SK-N-SH (cell line): ENCODE measurements at regions not wholly inside any gene's neighbourhood (a gene's known extent, or its start where the extent isn't known, plus 50 kb on each side); places are given as distances from the start of the nearest gene placed in this dataset.

Source experiments
- EZH2phosphoT487 ChIP-seq: fragments of 200-600 bp; sonication (generic); IDR thresholded peaks from 2 replicates; pipeline ENCODE4 v1.6.1; 2017; ENCODE audit warnings: low read depth, mixed run types, mild to moderate bottlenecking, antibody characterized with exemption, moderate library complexity, borderline replicate concordance
- FOSL2 ChIP-seq: IDR thresholded peaks from 2 replicates; pipeline ENCODE4 v1.4.0; 2012; ENCODE audit warnings: low read depth, mild to moderate bottlenecking, moderate library complexity, borderline replicate concordance
- JUND ChIP-seq: IDR thresholded peaks from 2 replicates; pipeline ENCODE4 v1.4.0; 2012
- MEF2A ChIP-seq: IDR thresholded peaks from 2 replicates; pipeline ENCODE4 v1.4.0; 2012; ENCODE audit warnings: low read depth, borderline replicate concordance
- POLR2AphosphoS5 ChIP-seq: IDR thresholded peaks from 2 replicates; pipeline ENCODE4 v1.6.1; 2012; ENCODE audit warnings: low read depth, low read length
- RAD21 ChIP-seq: IDR thresholded peaks from 2 replicates; pipeline ENCODE4 v1.6.1; 2012; ENCODE audit warnings: mild to moderate bottlenecking, low read length
- REST ChIP-seq: IDR thresholded peaks from 2 replicates; pipeline ENCODE4 v1.6.1; 2012; ENCODE audit warnings: mild to moderate bottlenecking, low read depth, low read length, moderate library complexity
- ZBTB33 ChIP-seq: IDR thresholded peaks from 2 replicates; pipeline ENCODE4 v1.4.0; 2012; ENCODE audit warnings: low read depth, borderline replicate concordance
- TF ChIP-seq, protein P1 (sequence below): fragments of 200-600 bp; sonication (generic); IDR thresholded peaks from 2 replicates; pipeline ENCODE4 v1.6.1; 2017; ENCODE audit warnings: antibody characterized with exemption, mild to moderate bottlenecking, moderate library complexity

DNA sequence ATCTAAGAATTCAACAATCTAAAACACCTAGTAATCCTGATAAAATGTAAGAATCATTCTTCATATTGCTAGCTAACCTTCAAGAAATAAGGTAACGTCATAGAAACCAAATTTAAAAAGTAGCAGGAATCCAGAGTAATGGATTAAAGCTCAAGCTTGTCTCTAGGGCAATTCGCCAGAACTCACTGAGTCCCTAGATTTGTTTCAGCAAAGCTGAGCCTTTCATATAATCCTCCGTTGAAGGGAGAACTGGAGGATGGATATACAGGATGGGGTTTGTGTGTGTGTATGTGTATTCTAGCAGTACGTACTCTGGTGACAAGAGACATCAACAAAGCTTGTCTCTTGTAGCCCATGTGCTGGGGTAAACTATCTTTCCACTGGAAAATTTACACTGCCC is 2173.5 kb upstream of the AGA start:
- TF ChIP-seq, protein P1, sequence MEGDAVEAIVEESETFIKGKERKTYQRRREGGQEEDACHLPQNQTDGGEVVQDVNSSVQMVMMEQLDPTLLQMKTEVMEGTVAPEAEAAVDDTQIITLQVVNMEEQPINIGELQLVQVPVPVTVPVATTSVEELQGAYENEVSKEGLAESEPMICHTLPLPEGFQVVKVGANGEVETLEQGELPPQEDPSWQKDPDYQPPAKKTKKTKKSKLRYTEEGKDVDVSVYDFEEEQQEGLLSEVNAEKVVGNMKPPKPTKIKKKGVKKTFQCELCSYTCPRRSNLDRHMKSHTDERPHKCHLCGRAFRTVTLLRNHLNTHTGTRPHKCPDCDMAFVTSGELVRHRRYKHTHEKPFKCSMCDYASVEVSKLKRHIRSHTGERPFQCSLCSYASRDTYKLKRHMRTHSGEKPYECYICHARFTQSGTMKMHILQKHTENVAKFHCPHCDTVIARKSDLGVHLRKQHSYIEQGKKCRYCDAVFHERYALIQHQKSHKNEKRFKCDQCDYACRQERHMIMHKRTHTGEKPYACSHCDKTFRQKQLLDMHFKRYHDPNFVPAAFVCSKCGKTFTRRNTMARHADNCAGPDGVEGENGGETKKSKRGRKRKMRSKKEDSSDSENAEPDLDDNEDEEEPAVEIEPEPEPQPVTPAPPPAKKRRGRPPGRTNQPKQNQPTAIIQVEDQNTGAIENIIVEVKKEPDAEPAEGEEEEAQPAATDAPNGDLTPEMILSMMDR = no peak
- TF ChIP-seq EZH2phosphoT487 = no peak
- no peak for TF ChIP-seq POLR2AphosphoS5
- TF ChIP-seq REST = no peak
- TF ChIP-seq RAD21 = no peak
- TF ChIP-seq ZBTB33 = no peak
- no peak for TF ChIP-seq FOSL2
- TF ChIP-seq MEF2A = no peak
- no peak for TF ChIP-seq JUND
